NCI-H146 treated with DMSO at 0.1 percent for 48 hours (cell line): ENCODE measurements at regions not wholly inside any gene's neighbourhood (a gene's known extent, or its start where the extent isn't known, plus 50 kb on each side); places are given as distances from the start of the nearest gene placed in this dataset.
"Not testable (repeated sequence)": the region's sequence is repeated elsewhere in the genome, so short reads cannot be mapped to it uniquely, and the experiment has no call there.

Experiments used
- DNase-seq: peaks from one replicate; lab custom pipeline; 2025; ENCODE audit not compliant: unreplicated experiment; lab: John Stamatoyannopoulos, UW

DNA sequence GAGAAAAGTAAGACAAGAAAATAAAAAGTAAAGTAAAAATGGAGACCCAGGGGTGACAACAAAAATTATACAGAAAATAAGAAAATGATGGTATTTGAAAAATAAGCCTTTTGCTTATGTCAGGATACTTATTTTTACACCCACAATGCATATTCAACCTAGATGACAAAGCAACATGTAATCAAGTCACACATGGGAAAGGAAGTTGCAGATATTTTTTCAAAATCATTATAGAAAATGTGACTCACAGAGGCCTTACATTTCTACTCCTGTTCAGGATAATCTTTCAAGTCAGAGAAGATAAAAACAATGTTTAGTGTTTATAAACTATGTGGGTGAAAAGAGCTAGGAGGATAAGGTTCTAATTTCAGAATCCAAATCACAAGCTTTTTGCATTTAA lies 275.3 kb upstream of the UBE2E3 start:
- no peak for DNase-seq

DNA sequence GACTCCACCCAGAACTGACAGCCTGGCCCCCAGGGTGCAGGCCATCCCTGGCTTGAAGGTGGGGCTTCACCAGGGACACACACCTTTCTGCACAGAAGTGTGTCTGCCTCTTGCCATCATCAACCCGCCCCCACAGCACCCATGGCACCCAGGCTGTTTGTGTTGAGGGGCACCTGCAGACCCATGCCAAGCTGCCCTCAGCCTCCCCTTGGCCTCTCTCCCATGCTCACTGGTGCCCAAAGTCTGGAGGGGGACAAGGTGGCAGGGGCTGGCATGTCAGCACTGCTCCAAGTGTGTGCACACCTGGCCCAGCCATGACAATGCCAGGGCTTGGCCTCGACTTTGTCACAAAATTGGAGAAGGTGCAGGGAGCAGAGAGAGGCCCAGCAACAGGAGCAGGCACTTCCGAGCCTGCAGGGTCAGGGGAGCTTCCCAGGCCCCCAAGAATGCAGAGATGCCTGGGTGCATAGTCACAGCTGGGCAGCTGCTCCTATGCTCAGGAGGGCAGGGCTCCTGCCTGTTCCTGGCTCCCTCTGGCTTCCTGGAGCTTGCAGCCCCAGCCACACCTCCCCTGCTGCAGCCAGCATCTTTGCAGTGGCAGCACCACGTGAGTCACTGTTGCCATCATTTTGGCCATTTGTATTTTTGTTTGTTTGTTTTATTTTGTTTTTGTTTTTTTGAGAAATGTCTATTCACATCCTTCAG lies 280.6 kb upstream of the UBE2E3 start:
- no peak for DNase-seq

DNA sequence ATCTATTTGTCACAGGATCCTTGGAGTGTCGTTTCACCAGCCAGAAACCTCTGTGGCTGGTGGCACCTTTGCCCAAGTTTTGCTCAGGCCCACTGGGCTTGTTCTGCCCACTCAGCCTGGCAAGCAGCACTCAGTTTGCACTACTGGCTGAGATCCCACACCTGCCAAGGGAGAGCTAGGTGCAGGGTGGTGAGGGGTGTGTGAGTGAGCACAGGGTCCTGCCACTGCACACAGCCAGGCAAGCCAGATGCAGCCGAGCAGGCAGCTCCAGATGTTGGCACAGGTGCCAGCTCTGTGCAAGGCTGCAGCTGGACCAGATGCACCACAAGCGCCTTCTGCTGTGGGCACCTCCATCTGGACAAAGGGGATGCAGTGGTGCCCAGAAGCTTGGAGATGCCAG lies 281.7 kb upstream of the UBE2E3 start:
- no peak for DNase-seq

DNA sequence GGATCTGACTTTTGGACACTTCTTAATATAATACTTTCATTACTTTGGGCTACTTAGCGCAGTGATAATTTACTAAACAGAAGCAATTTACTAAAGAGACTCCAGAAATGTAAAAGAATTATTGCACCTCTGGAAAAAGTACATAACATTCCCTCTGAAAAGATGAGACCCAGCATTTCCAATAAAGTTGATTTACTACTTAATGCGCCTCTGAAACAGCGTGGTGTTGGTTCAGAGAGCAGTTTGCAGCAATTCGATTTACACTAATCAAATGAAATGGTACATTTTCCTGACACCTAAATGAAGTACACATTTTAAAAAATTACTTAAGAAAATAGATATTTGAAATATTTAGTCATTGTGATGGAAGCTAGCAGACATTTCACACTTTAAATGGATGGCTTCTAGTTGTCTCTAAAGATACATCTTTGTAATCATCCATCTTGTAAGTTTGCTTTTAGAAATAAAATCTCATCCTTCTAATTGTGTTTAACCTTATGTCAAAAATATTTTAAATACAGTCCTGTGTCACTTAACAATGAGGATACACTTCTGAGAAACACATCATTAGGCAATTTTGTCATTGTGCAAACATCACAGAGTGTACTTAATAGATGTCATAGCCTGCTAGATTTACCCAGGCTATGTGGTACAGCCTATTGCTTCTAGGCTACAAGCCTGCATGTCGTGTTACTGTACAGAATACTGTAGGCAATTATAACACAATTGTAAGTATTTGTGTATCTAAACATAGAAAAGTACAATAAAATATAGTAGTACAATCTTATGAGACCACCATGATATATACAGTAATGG lies 284.6 kb upstream of the UBE2E3 start:
- peak; percentile 68 for DNase-seq

DNA sequence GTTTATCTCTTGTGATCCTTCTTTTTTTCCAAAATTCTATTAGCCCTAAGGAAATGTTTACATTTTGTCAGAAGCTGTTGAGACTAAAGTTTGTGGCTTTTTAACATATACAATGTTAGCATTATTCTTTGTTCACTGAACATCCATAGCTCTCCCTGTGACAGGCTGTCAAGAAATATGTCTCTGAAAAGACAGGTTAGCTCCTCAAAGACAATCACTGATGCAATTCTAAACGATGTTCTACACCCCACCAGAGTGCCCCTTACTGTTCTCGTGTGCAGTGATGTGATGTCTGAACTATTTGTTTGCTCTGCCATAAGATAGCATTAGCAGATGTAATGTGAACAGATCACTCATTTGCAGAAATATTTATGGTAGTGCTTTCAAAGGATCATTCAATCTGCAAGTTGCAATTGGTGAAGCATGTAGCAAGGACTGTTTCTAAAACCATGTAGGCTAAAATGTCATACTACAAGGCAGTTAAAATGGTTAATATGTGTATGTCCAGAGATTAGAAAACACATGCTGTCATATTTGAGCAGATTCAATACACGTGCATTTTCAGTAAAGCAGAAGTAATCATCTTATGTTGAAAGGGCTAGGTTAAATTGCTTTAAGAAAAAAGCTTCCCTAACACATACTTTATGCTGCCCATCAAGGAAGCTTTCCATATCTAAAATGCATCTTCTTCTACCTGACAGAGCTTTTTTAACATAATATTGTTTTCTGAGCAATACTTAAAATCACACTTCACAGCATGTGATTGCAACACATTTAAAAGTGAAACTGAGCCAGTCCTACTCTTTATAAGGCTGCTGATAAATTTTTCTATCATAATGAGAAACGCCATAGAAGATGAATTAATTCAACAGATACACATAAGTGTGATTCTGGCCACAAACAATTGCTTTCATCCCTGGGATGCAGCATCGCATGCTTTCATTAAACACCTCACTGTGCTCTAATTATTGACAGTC lies 285.7 kb upstream of the UBE2E3 start:
- DNase-seq: peak; percentile 20

DNA sequence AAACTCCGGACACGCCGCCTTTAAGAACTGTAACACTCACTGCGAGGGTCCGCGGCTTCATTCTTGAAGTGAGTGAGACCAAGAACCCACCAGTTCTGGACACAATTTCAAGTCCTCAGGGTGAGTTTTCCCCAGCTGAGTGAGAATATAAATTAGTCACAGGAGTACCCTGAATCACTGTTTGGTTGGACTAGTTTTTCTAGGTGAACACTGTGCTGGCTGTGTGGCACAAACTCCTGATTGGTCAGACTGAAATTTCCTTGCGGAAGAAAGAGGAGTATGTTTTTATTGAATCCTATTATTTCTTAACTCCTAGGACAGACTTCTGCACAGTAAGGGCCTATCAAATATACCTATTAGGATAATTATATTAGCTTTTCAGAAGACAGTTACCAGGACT lies 288.1 kb upstream of the UBE2E3 start:
- DNase-seq: no peak

DNA sequence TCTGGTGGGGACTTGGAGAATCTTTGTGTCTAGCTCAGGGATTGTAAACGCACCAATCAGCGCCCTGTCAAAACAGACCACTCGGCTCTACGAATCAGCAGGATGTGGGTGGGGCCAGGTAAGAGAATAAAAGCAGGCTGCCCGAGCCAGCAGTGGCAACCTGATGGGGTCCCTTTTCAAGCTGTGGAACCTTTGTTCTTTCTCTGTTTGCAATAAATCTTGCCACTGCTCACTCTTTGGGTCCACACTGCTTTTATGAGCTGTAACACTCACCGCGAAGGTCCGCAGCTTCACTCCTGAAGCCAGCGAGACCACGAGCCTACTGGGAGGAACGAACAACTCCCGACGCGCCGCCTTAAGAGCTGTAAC lies 288.6 kb upstream of the UBE2E3 start:
- not testable (repeated sequence) for DNase-seq

DNA sequence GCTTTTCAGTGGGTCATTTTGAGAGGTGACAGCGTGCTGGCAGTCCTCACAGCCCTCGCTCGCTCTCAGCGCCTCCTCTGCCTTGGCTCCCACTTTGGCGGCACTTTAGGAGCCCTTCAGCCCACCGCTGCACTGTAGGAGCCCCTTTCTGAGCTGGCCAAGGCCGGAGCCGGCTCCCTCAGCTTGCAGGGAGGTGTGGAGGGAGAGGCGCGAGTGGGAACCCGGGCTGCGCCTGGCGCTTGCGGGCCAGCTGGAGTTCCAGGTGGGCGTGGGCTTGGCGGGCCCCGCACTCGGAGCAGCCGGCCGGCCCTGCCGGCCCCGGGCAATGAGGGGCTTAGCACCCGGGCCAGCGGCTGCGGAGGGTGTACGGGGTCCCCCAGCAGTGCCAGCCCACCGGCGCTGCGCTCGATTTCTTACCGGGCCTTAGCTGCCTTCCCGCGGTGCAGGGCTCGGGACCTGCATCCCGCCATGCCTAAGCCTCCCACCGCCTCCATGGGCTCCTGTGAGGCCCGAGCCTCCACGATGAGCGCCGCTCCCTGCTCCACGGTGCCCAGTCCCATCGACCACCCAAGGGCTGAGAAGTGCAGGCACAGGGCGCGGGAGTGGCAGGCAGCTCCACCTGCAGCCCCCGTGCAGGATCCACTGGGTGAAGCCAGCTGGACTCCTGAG lies 289.1 kb upstream of the UBE2E3 start:
- DNase-seq: not testable (repeated sequence)

DNA sequence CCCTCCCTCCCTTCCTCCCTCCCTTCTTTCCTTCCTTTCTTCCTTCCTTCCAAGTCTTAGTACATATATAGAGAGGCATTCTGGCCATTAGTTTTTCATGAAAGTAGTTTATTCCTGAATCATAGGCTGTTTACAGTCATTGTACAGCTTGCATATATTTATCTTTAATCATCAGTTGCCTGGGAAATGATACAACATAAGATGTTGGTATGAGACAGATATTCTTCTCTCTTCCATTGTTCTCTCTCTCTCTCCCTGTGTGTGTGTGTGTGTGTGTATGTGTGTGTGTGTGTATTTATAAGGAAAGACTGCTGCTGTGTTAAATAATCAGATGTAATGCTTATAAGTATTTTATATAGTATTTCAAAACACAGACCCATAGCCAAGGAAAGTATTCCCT lies 289.8 kb upstream of the UBE2E3 start:
- DNase-seq: no peak

DNA sequence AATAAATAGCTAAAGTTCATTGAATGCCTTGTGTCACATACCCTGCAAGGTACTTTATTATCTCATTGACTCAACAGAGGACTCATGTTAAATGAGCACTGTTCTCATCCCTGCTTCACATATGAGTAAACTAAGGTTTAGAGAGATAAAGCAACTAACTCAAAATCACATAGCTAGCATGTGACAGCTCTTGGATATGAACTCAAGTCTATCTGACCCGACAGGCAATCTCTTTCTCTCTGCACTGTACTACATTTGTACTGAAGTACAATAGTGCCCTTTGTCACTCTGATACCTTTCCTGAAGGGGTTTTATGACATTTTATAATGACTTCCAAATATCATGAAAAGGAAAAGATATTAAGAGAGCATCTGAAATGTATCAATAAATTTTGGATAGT lies 297.5 kb upstream of the UBE2E3 start:
- DNase-seq: no peak

DNA sequence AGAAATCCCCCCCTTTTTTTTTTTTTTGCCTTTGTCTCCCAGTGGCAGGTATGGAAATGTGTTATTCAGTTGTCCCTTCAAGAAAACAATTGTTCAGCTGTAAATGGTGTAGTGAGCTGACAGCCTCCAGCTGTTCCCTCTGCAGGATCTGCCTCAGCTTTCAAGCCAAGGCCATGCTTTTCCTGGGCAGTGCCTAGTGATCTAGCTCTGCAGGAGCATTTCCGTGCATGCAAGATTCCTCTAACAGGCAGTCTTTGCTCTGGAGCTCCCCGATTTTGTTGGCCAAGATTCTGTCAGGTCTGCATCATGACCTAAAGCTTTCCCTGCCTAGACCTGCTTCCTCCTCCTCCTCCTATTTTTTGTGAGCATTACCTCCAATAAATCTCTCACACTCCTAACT lies 300.7 kb upstream of the UBE2E3 start:
- DNase-seq: peak; percentile 19

DNA sequence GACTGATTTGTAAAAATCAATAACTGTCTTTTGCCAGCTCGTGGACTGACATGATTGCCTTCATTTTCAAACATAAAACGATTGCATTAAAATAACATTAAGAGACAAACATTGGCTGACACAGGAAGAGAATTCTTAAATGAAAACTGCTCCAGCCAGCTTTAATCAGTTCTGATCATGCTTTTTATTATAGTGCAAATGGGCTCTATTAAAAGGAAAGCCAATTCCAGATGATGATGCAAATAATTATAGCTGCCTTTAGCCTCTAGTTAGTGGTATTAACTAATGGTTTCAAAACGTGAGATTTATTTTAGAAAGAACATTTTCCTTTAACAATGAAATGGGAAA lies 301.8 kb upstream of the UBE2E3 start:
- no peak for DNase-seq

DNA sequence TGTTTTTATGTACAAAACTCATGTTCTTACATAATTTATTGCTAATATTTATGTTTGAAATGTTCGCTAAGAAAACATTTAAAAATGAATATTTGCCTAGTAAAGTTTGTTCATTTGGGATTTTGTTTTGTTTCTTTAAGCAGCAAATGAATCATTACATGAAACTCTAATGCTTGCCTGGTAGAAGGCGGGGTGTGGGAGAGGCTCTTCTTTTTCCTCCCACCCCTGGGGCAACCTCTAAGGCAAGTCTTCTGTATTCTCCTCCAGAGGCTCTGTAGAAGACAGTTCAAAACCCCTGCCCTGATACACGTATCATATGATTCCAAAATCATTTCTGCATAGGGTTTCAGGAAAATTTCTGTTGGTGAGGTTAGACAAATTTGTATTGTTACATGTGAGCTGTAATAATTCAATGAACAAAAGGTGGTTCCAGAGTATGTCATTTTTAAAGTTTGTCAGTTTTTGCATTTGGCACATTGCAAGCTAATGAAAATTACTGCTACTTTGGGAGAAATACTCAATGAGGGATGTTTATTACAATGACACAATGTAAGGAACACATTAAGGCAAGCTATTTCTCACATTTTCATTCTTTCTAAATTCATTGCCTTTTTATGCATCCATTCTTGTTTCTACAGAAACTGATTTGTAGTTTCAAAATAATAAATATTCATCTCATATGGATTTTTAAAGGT lies 302.3 kb upstream of the UBE2E3 start:
- no peak for DNase-seq

DNA sequence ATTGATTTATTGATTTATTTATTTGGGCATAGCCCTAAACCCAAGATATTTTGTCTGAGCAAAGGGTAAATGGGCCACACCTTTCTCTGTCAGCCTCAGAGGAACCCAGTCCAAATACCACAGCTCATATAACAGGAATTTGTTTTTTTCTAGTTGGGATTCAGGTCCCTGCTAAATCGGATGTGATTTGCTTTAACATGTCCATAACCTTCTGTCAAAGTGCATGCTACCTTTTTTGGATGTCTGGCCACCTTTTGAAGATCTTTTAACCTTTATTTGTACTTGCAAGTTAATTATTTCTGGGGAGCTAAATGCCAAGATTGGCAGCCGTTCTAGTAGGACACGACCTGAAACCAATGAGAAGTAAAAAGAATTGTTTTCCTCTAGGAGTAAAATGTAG lies 303.2 kb upstream of the UBE2E3 start:
- no peak for DNase-seq

DNA sequence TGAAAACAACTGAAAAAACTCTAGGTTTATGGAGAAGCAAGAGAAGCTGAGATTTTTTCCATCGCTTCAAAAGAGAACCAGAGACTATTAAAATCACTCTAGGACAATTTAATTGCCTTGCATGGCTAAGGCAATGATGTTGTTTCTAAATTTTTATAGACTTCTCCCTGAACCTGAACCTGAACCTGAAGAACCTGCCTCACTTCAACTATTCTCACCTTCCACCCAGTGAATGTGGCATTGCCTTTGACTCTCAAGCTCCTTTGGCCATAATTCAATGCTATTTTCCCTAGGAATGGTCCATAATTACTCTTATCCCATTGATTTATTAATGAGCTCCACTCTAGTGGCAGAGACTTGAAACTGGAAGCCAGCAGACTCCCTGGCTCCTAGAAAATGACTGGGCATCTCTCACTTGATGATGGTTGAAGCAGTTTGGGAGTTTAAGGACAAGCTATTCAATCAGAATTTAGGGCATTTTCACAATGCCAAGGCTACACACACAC lies 303.8 kb upstream of the UBE2E3 start:
- DNase-seq: no peak

DNA sequence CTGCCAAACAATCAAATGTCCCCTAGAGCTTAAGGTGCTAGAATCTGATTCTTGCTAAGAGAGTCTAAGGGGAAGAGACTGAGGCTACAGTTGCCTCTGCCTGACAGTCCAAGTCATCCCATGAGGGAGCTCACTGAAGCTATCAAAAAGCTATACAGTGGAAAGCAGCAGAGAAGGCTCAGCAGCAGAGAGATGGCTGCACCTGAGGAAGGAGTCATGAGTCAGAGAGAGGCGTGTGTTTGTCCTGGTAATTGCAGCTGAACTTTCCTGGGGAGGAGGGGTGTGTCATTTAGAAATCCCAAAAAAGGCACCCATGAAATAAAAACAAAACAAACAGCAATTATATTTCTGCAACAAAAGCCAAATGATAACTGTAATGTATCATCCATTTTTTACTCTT lies 305.2 kb upstream of the UBE2E3 start:
- DNase-seq: peak; percentile 29

DNA sequence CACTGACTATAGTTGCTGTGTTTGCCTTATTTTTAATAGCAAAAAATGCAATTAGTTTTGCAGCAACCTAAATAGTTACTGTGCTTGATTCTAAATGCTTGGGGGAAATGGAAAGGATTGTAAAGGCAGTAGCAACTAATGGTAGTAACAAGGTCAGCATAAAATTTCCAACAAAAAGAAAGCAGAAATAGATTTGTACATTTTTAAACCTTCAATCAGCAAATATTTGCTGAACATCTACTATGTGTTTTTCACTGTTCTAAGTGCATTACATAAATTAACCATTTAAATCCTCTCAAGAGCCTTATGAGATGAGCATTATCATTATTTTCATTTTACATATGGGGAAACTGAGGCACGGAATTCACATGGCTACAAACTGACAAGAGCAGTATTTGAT lies 308.0 kb upstream of the UBE2E3 start:
- DNase-seq: no peak

DNA sequence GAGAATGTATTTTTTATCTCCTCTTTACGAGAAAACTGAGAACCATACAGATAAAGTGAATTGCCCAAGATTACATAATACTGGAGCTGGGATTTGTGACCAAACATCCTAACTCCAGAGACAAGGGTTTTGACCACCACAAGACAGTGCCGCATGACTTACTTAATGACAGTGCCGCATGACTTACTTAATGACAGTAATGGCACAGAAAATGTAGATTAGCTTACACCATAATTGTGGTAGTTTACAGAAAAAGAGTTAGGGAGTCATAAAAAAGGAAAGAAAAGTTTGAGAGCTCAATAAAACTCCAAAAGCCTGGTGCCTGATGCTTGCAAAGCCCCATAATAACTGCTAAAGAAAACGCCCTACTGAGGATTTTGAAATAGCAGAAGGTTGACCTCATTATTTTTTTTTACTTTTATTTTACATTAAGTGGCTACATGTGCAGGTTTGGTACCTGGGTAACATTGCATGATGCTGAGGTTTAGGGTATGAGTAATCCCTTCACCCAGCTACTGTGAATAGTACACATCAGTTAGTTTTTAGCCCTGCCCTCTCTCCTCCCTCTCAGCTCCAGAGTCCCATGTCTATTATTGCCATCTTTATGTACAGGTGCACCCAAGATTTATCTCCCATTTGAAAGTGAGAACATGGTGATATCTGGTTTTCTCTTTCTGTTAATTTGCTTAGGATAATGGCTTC lies 310.0 kb upstream of the UBE2E3 start:
- DNase-seq: no peak

DNA sequence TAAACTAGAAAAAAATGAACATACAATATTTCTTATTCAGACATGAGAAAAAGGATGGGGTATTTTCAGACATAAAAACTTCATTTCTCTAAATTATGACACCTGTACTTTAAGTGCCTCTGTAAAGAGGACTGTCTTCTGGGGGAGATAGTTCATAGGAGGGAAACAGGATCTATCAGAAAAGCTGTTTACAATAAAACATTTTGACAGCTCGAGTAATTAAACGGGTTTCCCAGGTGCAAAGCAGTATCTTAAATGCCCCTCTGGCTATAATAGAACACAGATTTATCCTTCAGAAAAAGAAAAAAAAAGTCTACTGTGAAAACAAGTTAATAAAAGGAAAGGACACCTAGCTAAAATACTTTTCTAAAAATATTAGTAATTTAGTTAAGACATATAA lies 311.4 kb upstream of the UBE2E3 start:
- peak; percentile 77 for DNase-seq

DNA sequence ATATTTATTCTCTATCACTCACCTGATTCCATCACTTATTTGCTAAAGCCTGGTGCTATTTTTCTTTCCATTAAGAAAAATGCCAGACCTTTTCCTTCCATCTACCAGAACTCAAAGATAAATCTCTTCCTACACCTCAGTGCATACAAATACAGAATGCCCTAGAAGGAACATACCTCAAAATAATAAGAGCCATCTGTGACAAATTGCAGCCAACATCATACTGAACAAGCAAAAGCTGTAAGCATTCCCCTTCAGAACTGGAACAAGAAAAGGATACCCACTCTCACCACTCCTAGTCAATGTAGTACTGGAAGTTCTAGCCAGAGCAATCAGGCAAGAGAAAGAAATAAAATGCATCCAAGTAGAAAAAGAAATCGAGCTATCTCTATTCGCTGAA lies 315.9 kb upstream of the UBE2E3 start:
- no peak for DNase-seq
